HUES64 (cell line): ENCODE measurements at regions not wholly inside any gene's neighbourhood (a gene's known extent, or its start where the extent isn't known, plus 50 kb on each side); places are given as distances from the start of the nearest gene placed in this dataset.

Experiments
- H3K27ac ChIP-seq: 2 replicates; pipeline ENCODE4 v1.7.0; 2013; ENCODE audit warnings: low read depth, low read length, inconsistent platforms
- H3K27me3 ChIP-seq: 2 replicates; pipeline ENCODE4 v1.6.1; 2013; ENCODE audit warnings: mild to moderate bottlenecking, low read length; ENCODE audit not compliant: insufficient read depth
- H3K36me3 ChIP-seq: 2 replicates; pipeline ENCODE4 v1.6.1; 2013; ENCODE audit warnings: mild to moderate bottlenecking, low read length; ENCODE audit not compliant: insufficient read depth
- H3K4me1 ChIP-seq: 2 replicates; pipeline ENCODE4 v1.6.1; 2013; ENCODE audit warnings: mild to moderate bottlenecking, low read length, moderate library complexity; ENCODE audit not compliant: insufficient read depth
- H3K4me3 ChIP-seq: 2 replicates; pipeline ENCODE4 v1.5.1; 2013; ENCODE audit warnings: mild to moderate bottlenecking, low read length, moderate library complexity
- H3K9ac ChIP-seq: 2 replicates; pipeline ENCODE4 v1.6.1; 2013; ENCODE audit warnings: mild to moderate bottlenecking, low read depth, low read length
- H3K9me3 ChIP-seq: 2 replicates; pipeline ENCODE4 v1.6.1; 2013; ENCODE audit warnings: low read depth, low read length; ENCODE audit not compliant: insufficient read depth
- WGBS: fragments of 150-250, 120-280 bp; methylation state at CpG from one replicate; pipeline ENCODE4 v1.1.7; 2013; ENCODE audit warnings: missing lambda C conversion rate; 5-methylcytosine and 5-hydroxymethylcytosine counted together

DNA sequence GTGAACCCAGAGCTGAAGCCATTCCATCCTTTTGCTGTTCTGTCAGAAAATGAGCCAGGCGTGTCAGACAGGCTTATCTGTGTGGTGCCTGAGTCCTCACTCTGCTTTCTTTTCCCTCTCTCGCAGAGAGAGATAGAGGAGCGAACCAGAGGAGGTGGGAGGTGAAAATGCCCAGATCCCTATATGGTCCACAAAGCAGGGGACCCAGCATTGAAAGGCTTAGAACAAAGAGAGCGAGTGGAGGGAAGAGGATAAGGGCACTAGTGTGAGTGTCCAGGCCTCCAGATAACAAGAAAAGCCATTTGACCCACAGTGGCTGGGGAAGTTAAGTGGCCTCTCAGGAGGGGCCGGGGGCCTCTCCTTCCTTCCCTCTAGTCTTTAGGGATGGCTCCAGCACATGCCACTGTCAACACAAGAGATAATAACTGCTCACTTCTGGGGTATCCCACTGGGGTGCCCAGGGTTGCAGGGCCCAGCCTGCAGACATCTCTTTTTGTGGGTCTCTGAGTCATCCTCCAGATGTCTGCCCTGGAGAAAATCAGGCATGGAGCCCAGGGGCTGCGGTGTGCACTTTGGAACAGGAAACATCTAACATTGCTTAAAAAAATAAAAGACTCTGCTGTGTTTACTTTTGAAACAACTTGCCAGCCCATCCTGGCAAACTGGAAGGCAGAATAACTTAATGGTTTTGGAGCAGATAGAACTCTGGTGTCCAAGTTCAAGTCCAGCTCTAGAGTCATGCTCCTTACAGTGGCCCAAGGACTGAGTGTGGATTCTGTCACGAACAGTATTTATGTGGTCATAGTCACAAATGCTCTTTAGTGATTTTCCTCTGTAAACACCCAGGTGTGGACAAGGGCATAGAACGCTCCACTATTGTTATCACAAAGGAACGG lies 189.5 kb downstream of the CXCL12 start:
- no peaks in the 10 kb centered on the region for H3K9me3 ChIP-seq
- H3K4me3 ChIP-seq = no peak overlapping the region
- H3K27me3 ChIP-seq = no peaks in the 10 kb centered on the region
- 89% methylated on average over 8 of the region's 9 CpGs for WGBS
- no peaks in the 10 kb centered on the region for H3K36me3 ChIP-seq
- H3K27ac ChIP-seq = no peak overlapping the region
- H3K4me1 ChIP-seq = no peaks in the 10 kb centered on the region
- no peak overlapping the region for H3K9ac ChIP-seq

DNA sequence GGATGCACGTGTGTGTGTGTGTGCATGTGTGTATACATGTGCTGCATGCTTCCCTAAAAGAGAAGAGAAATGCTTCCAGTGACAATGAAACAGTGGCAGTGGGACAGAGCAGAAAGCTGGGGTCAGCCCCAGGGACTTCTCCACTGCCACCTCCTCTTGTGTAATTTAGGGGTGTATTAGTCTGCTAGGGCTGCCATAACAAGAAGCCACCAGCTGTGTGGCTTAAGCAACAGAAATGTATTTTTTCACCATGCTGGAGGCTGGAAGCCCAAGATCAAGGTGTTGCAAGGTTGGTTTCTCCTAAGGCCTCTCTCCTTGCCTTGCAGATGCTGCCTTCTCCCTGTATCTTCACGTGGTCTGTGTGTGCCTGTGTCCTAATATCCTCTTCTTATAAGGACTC lies 190.5 kb downstream of the CXCL12 start:
- H3K4me1 ChIP-seq = no peaks in the 10 kb centered on the region
- no peak overlapping the region for H3K9ac ChIP-seq
- 89% methylated on average over 2 of the region's 2 CpGs for whole genome bisulfite sequencing
- H3K36me3 ChIP-seq = no peaks in the 10 kb centered on the region
- H3K27ac ChIP-seq = no peak overlapping the region
- no peaks in the 10 kb centered on the region; the same call in 1 of the 2 replicates for H3K9me3 ChIP-seq
- H3K27me3 ChIP-seq = no peaks in the 10 kb centered on the region
- H3K4me3 ChIP-seq = no peak overlapping the region

DNA sequence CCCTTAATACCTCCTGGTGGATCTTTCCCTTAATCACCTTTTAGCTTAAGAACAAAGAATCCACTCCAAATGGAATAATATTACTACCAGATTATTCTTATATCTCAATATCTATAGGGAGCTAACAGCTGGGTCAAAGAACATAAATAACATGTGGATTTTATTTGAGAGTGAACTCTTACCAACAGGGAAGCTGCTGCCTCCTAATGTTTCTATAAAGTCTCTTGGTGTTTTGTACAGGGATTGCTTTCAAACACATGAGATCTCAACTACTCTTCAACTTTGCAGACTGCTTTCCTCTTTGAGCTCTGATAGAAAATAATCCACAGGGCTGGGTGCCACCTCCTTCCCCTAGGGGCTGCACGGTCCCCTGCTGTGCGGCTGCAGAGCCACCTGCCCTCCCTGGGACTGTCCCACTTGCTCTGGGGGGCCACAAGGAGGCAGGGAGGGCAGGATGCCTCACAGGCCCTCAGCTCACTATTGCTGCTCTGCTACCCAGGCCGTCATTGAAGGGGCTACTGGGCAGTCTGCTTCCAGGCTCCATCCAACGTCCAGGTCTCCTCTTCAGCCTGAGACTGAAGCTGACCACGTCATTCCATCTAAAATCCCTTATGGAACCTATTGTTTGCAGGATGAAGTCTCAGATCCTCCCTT lies 191.2 kb downstream of the CXCL12 start:
- Histone ChIP-seq H3K27ac (no peak overlapping the region), H3K9ac (no peak overlapping the region), H3K36me3 (no peaks in the 10 kb centered on the region), H3K4me1 (no peaks in the 10 kb centered on the region), H3K4me3 (no peak overlapping the region), H3K9me3 (no peaks in the 10 kb centered on the region; the same call in 1 of the 2 replicates), H3K27me3 (no peaks in the 10 kb centered on the region)
- 83% methylated on average over 5 of the region's 5 CpGs for WGBS

DNA sequence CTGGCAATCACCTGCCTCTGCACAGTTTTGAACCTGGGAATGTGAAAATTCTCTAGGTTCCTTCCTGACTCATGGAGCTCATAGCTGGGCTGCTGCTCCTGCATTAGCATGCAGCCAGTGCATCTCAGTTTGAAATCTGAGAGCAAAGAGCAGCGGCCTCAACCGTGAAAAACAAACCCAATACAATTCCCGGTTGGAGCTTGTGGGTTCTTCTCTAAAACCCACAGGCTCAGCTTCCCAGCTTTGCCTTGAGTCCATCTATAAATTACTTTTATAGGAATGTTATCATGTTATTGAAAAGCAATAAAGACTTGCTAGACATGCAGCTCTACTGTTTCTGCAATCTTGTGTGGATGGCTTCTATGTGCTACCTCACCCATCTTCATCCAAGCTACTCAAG lies 191.7 kb downstream of the CXCL12 start:
- Histone ChIP-seq H3K27ac (no peak overlapping the region), H3K27me3 (no peaks in the 10 kb centered on the region), H3K9ac (no peak overlapping the region), H3K9me3 (no peaks in the 10 kb centered on the region; the same call in 1 of the 2 replicates), H3K4me1 (no peaks in the 10 kb centered on the region), H3K36me3 (no peaks in the 10 kb centered on the region), H3K4me3 (no peak overlapping the region)
- 70% methylated on average over 3 of the region's 3 CpGs for WGBS

DNA sequence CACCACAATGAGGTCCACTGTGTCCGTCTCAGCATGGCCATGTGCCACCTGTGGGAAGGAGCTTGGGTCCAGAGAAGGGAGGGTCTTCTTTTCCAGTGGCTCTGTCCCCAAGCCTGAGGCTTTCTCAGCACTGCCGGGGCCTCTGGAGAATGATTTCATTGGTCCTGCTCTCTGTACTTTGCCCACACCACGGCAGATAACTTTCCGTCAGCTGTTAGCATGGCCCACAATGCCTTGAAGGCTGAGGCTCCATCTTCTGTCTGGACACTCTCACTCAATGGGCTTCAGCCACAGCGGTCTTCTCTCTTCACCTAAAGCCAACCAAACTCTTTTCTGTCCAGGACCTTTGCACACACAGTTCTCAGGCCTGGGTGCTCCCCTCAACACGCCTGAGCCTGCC lies 192.5 kb downstream of the CXCL12 start:
- H3K9ac ChIP-seq = no peak overlapping the region
- no peaks in the 10 kb centered on the region for H3K4me1 ChIP-seq
- H3K27me3 ChIP-seq = no peaks in the 10 kb centered on the region
- no peak overlapping the region for H3K27ac ChIP-seq
- H3K9me3 ChIP-seq = no peaks in the 10 kb centered on the region; the same call in 1 of the 2 replicates
- 94% methylated on average over 6 of the region's 6 CpGs for WGBS
- H3K4me3 ChIP-seq = no peak overlapping the region
- H3K36me3 ChIP-seq = no peaks in the 10 kb centered on the region

DNA sequence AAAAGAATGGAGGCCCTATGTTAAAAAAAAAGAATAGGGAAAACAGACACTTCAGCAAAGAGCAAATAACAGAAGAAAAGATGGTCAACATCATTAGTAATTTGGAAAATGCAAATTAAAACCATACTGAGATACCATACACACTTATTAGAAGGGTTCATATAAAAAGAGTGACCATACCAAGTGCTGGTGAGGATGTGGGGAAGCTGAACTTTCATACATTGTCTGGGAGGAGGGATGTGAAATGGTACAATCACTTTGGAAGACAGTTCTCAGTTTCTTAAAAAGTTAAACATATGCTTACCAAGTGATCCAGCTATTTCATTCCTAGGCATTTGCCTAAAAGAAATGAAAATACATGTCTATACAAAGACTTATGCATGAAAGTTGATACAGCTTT lies 194.4 kb downstream of the CXCL12 start:
- Histone ChIP-seq H3K9me3 (no peaks in the 10 kb centered on the region; the same call in 1 of the 2 replicates), H3K27me3 (no peaks in the 10 kb centered on the region), H3K27ac (no peak overlapping the region), H3K4me1 (no peaks in the 10 kb centered on the region), H3K4me3 (no peak overlapping the region), H3K36me3 (no peaks in the 10 kb centered on the region), H3K9ac (no peak overlapping the region)

DNA sequence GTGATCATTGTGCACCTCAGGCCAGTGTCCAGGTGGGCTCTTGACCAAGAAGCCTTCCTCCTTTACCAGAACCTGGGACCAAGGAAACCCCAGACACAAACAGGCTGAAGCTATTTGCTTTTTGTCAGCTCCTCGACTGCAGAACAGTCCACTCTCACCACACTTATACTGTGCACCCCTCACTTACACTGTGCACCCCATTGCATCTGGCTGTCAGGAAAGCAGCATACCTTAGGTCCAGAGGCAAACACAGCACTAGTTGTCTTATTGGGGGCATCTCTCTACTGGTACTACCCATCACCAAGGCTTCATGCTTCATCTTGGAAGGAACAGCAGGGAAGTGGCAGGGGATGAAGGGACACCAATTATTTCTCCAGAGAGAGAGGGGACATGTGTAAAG lies 198.1 kb downstream of the CXCL12 start:
- Histone ChIP-seq H3K4me1 (no peaks in the 10 kb centered on the region), H3K27me3 (no peaks in the 10 kb centered on the region), H3K36me3 (no peaks in the 10 kb centered on the region), H3K9me3 (no peaks in the 10 kb centered on the region; the same call in 1 of the 2 replicates), H3K27ac (no peak overlapping the region), H3K4me3 (no peak overlapping the region), H3K9ac (no peak overlapping the region)
- WGBS = 92% methylated on average over 1 of the region's 1 CpG

DNA sequence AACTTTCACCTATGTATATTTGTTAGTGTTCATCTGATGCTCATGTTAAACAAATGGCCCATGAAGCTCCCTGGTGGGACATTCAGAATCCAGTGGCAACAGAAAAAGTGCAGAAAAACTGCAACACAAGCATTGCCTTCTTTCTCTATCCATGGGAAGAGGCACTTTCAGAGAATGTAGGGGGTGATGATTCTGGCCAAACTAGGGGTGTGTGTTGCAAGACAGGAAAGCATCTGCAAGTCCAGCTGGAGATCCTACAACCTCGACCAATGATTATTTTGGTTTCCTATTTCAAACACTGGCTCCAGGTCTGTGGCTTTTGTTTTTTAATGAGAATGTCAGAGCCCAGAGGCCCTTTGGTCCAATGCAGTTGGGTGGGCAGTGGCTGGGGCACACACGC lies 198.7 kb downstream of the CXCL12 start:
- no peak overlapping the region for H3K27ac ChIP-seq
- no peaks in the 10 kb centered on the region for H3K36me3 ChIP-seq
- H3K27me3 ChIP-seq = no peaks in the 10 kb centered on the region
- no peaks in the 10 kb centered on the region for H3K4me1 ChIP-seq
- no peak overlapping the region for H3K4me3 ChIP-seq
- 75% methylated on average over 2 of the region's 2 CpGs for WGBS
- H3K9ac ChIP-seq = no peak overlapping the region
- no peaks in the 10 kb centered on the region; the same call in 1 of the 2 replicates for H3K9me3 ChIP-seq

DNA sequence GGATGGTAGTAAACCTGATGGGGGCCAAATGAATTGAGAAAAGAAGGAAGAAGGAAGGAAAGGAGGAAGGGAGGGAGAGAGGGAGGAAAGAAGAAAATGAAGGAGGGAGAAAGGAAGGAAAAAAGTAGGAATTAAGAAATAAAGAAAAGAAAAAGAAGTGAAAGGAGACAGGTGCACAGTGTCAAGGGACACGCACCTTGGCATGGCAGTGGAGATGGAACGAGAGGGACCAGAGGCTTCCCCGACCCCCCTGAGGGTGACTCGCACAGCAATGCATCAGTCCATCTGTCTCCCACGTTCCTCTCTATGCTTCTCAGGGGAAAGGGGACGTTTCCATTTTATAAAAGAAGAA lies 199.6 kb downstream of the CXCL12 start:
- Histone ChIP-seq H3K27me3 (no peaks in the 10 kb centered on the region), H3K36me3 (no peaks in the 10 kb centered on the region), H3K9me3 (no peaks in the 10 kb centered on the region; the same call in 1 of the 2 replicates), H3K4me3 (no peak overlapping the region), H3K4me1 (peaks cover 5% of the 10 kb centered on the region; the same call in 1 of the 2 replicates), H3K9ac (no peak overlapping the region), H3K27ac (no peak overlapping the region)
- WGBS = 89% methylated on average over 4 of the region's 6 CpGs

DNA sequence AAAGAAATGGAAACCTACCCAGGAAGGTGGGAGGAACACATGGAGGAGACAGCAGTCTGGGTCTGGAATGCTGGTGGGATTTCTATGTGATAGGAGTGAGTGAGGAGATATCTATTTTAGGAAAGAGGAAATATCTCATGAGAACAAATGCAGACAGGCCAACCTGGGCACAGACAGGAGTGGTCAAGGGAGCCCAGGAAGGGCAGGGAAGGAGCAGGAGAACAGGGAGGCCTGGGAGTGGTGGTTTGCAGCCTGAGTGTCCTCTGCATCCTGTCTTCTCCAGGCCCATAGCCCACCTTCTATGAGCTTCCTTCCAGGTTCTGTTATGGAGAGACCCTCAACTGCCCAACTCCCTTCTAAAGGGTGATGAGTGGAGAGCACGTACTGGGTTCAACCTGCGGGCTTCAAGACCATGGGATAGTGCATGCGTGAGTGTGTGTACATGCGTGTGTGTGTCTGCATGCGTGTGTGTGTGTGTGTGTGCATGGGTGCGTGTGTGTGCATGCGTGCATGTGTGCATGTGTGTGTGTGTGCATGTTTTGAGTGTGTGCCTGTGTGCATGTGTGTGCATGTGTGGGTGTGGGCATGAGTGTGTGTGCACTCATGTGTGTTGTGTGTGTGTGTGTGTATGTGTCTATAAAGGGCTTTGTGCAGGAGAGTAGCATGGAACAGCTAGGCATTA lies 200.1 kb downstream of the CXCL12 start:
- Histone ChIP-seq H3K4me1 (peaks cover 8% of the 10 kb centered on the region; the same call in 1 of the 2 replicates), H3K27me3 (no peaks in the 10 kb centered on the region), H3K9me3 (no peaks in the 10 kb centered on the region; the same call in 1 of the 2 replicates), H3K9ac (no peak overlapping the region), H3K4me3 (no peak overlapping the region), H3K27ac (no peak overlapping the region), H3K36me3 (no peaks in the 10 kb centered on the region)
- 96% methylated on average over 7 of the region's 7 CpGs for WGBS
